ENCODE measurements at regions not wholly inside any gene's neighbourhood (a gene's known extent, or its start where the extent isn't known, plus 50 kb on each side); places are given as distances from the start of the nearest gene placed in this dataset.

GRCh38 chr6:15775076-15775634 lies 112.3 kb upstream of the DTNBP1 start:
- Histone ChIP-seq H3K4me1 (ENCODE audit: control insufficient read depth, insufficient read depth, low read length) (peaks cover 4% of the 10 kb centered on the region; the same call in 1 of the 2 replicates), H3K27ac (ENCODE audit: low read depth, low read length) (no peak overlapping the region), H3K4me3 (ENCODE audit: low read depth, low read length) (no peak overlapping the region), H3K9me3 (ENCODE audit: control insufficient read depth, insufficient read depth, low read depth, low read length) (no peaks in the 10 kb centered on the region), H3K36me3 (ENCODE audit: control insufficient read depth, insufficient read depth, low read length) (no peaks in the 10 kb centered on the region), H3K27me3 (ENCODE audit: control insufficient read depth, insufficient read depth, low read length) (no peaks in the 10 kb centered on the region; the same call in 1 of the 2 replicates), H3K9ac (ENCODE audit: low read length) (no peak overlapping the region)

GRCh38 chr6:15773806-15774410 lies 111.1 kb upstream of the DTNBP1 start:
- no peaks in the 10 kb centered on the region; the same call in 1 of the 2 replicates for H3K27me3 ChIP-seq (ENCODE audit: control insufficient read depth, insufficient read depth, low read length)
- no peak overlapping the region for H3K9ac ChIP-seq (ENCODE audit: low read length)
- no peaks in the 10 kb centered on the region for H3K36me3 ChIP-seq (ENCODE audit: control insufficient read depth, insufficient read depth, low read length)
- no peak overlapping the region for H3K27ac ChIP-seq (ENCODE audit: low read depth, low read length)
- peaks cover 4% of the 10 kb centered on the region; the same call in 1 of the 2 replicates for H3K4me1 ChIP-seq (ENCODE audit: control insufficient read depth, insufficient read depth, low read length)
- no peak overlapping the region for H3K4me3 ChIP-seq (ENCODE audit: low read depth, low read length)
- H3K9me3 ChIP-seq (ENCODE audit: control insufficient read depth, insufficient read depth, low read depth, low read length) = no peaks in the 10 kb centered on the region

- H3K27ac ChIP-seq (ENCODE audit: low read depth, low read length) = no peak overlapping the region
Observed at GRCh38 chr6:15770347-15771143, 107.7 kb upstream of the DTNBP1 start.

GRCh38 chr6:15769511-15770018 lies 106.7 kb upstream of the DTNBP1 start:
- Histone ChIP-seq H3K36me3 (ENCODE audit: control insufficient read depth, insufficient read depth, low read length) (no peaks in the 10 kb centered on the region), H3K4me3 (ENCODE audit: low read depth, low read length) (no peak overlapping the region), H3K27me3 (ENCODE audit: control insufficient read depth, insufficient read depth, low read length) (no peaks in the 10 kb centered on the region; the same call in 1 of the 2 replicates), H3K4me1 (ENCODE audit: control insufficient read depth, insufficient read depth, low read length) (no peaks in the 10 kb centered on the region), H3K27ac (ENCODE audit: low read depth, low read length) (no peak overlapping the region), H3K9ac (ENCODE audit: low read length) (no peak overlapping the region), H3K9me3 (ENCODE audit: control insufficient read depth, insufficient read depth, low read depth, low read length) (no peaks in the 10 kb centered on the region)

More at GRCh38 chr6:15770347-15771143, 107.7 kb upstream of the DTNBP1 start:
- Histone ChIP-seq H3K4me3 (ENCODE audit: low read depth, low read length) (no peak overlapping the region), H3K27me3 (ENCODE audit: control insufficient read depth, insufficient read depth, low read length) (no peaks in the 10 kb centered on the region; the same call in 1 of the 2 replicates), H3K4me1 (ENCODE audit: control insufficient read depth, insufficient read depth, low read length) (no peaks in the 10 kb centered on the region), H3K36me3 (ENCODE audit: control insufficient read depth, insufficient read depth, low read length) (no peaks in the 10 kb centered on the region), H3K9ac (ENCODE audit: low read length) (no peak overlapping the region), H3K9me3 (ENCODE audit: control insufficient read depth, insufficient read depth, low read depth, low read length) (no peaks in the 10 kb centered on the region)

- no peaks in the 10 kb centered on the region for H3K9me3 ChIP-seq (ENCODE audit: control insufficient read depth, insufficient read depth, low read depth, low read length)
- H3K9ac ChIP-seq (ENCODE audit: low read length) = no peak overlapping the region
- H3K27me3 ChIP-seq (ENCODE audit: control insufficient read depth, insufficient read depth, low read length) = no peaks in the 10 kb centered on the region; the same call in 1 of the 2 replicates
- H3K4me3 ChIP-seq (ENCODE audit: low read depth, low read length) = no peak overlapping the region
- H3K4me1 ChIP-seq (ENCODE audit: control insufficient read depth, insufficient read depth, low read length) = no peaks in the 10 kb centered on the region
- no peaks in the 10 kb centered on the region for H3K36me3 ChIP-seq (ENCODE audit: control insufficient read depth, insufficient read depth, low read length)
- H3K27ac ChIP-seq (ENCODE audit: low read depth, low read length) = no peak overlapping the region
Observed at GRCh38 chr6:15768999-15769398, 106.2 kb upstream of the DTNBP1 start.

GRCh38 chr6:15763837-15764236 lies 101.0 kb upstream of the DTNBP1 start:
- Histone ChIP-seq H3K27ac (ENCODE audit: low read depth, low read length) (no peak overlapping the region), H3K36me3 (ENCODE audit: control insufficient read depth, insufficient read depth, low read length) (no peaks in the 10 kb centered on the region), H3K9ac (ENCODE audit: low read length) (no peak overlapping the region), H3K9me3 (ENCODE audit: control insufficient read depth, insufficient read depth, low read depth, low read length) (peaks cover 3% of the 10 kb centered on the region; the same call in 1 of the 2 replicates), H3K4me1 (ENCODE audit: control insufficient read depth, insufficient read depth, low read length) (no peaks in the 10 kb centered on the region), H3K4me3 (ENCODE audit: low read depth, low read length) (no peak overlapping the region), H3K27me3 (ENCODE audit: control insufficient read depth, insufficient read depth, low read length) (no peaks in the 10 kb centered on the region)

GRCh38 chr6:15763364-15763763 lies 100.5 kb upstream of the DTNBP1 start:
- no peak overlapping the region for H3K27ac ChIP-seq (ENCODE audit: low read depth, low read length)
- no peaks in the 10 kb centered on the region for H3K27me3 ChIP-seq (ENCODE audit: control insufficient read depth, insufficient read depth, low read length)
- no peaks in the 10 kb centered on the region for H3K36me3 ChIP-seq (ENCODE audit: control insufficient read depth, insufficient read depth, low read length)
- H3K4me1 ChIP-seq (ENCODE audit: control insufficient read depth, insufficient read depth, low read length) = no peaks in the 10 kb centered on the region
- H3K9ac ChIP-seq (ENCODE audit: low read length) = no peak overlapping the region
- H3K4me3 ChIP-seq (ENCODE audit: low read depth, low read length) = no peak overlapping the region
- H3K9me3 ChIP-seq (ENCODE audit: control insufficient read depth, insufficient read depth, low read depth, low read length) = peaks cover 6% of the 10 kb centered on the region; the same call in 1 of the 2 replicates

GRCh38 chr6:15761045-15761502 lies 98.2 kb upstream of the DTNBP1 start:
- Histone ChIP-seq H3K4me3 (ENCODE audit: low read depth, low read length) (no peak overlapping the region), H3K27ac (ENCODE audit: low read depth, low read length) (no peak overlapping the region), H3K4me1 (ENCODE audit: control insufficient read depth, insufficient read depth, low read length) (no peaks in the 10 kb centered on the region)

GRCh38 chr6:15758631-15759215 lies 95.9 kb upstream of the DTNBP1 start:
- H3K27ac ChIP-seq (ENCODE audit: low read depth, low read length) = no peak overlapping the region
- H3K4me1 ChIP-seq (ENCODE audit: control insufficient read depth, insufficient read depth, low read length) = no peaks in the 10 kb centered on the region
- H3K9ac ChIP-seq (ENCODE audit: low read length) = no peak overlapping the region
- no peaks in the 10 kb centered on the region for H3K27me3 ChIP-seq (ENCODE audit: control insufficient read depth, insufficient read depth, low read length)
- peaks cover 12% of the 10 kb centered on the region; the same call in 1 of the 2 replicates for H3K9me3 ChIP-seq (ENCODE audit: control insufficient read depth, insufficient read depth, low read depth, low read length)
- no peaks in the 10 kb centered on the region for H3K36me3 ChIP-seq (ENCODE audit: control insufficient read depth, insufficient read depth, low read length)
- H3K4me3 ChIP-seq (ENCODE audit: low read depth, low read length) = no peak overlapping the region

More at GRCh38 chr6:15761045-15761502, 98.2 kb upstream of the DTNBP1 start:
- H3K27me3 ChIP-seq (ENCODE audit: control insufficient read depth, insufficient read depth, low read length) = no peaks in the 10 kb centered on the region
- peaks cover 10% of the 10 kb centered on the region; the same call in 1 of the 2 replicates for H3K9me3 ChIP-seq (ENCODE audit: control insufficient read depth, insufficient read depth, low read depth, low read length)
- no peaks in the 10 kb centered on the region for H3K36me3 ChIP-seq (ENCODE audit: control insufficient read depth, insufficient read depth, low read length)
- no peak overlapping the region for H3K9ac ChIP-seq (ENCODE audit: low read length)

GRCh38 chr6:15755526-15755925 lies 92.7 kb upstream of the DTNBP1 start:
- Histone ChIP-seq H3K27ac (ENCODE audit: low read depth, low read length) (no peak overlapping the region), H3K4me3 (ENCODE audit: low read depth, low read length) (no peak overlapping the region), H3K36me3 (ENCODE audit: control insufficient read depth, insufficient read depth, low read length) (no peaks in the 10 kb centered on the region), H3K9ac (ENCODE audit: low read length) (no peak overlapping the region), H3K9me3 (ENCODE audit: control insufficient read depth, insufficient read depth, low read depth, low read length) (peaks cover 12% of the 10 kb centered on the region; the same call in 1 of the 2 replicates), H3K4me1 (ENCODE audit: control insufficient read depth, insufficient read depth, low read length) (no peaks in the 10 kb centered on the region), H3K27me3 (ENCODE audit: control insufficient read depth, insufficient read depth, low read length) (no peaks in the 10 kb centered on the region)
